ENCODE measurements at regions not wholly inside any gene's neighbourhood (a gene's known extent, or its start where the extent isn't known, plus 50 kb on each side); places are given as distances from the start of the nearest gene placed in this dataset.

DNA sequence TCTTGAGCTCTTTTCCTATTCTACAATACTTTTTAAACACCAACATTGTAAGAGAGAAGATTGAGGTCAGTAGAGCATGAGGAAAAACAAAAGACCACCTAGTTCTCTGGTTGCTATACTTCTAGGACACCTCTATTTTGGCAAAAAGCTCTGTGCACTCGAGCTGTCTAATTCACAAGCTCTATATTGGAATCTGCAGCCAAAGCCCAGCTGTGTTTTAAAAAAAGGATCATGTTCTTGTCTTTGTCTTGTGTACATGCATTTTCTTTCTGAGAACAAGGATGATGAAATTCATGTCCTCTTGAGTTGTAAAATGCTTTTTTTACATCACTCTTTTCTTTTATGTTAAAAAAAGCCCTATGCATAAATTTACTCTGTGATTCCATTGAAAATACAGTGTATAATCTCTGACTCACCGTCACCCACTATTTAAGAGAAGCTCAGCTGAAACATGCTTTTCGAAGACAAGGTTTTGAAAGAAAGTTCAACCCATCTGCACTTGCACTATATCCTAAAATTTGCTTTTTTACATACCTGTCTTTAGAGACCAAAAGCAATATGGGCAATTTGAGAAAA is 215.5 kb upstream of the VSTM2A start:
- no peak for DNase-seq
- no peaks in the 10 kb centered on the region for H3K4me1 Mint-ChIP-seq
- H3K27me3 Mint-ChIP-seq = no peaks in the 10 kb centered on the region
- H3K4me3 Mint-ChIP-seq = no peak overlapping the region
- ChIA-PET POLR2A (no interaction called here), CTCF (no interaction called here)
- intact Hi-C loops (cut with DNase I, micrococcal nuclease) = no loop called here
- H3K36me3 Mint-ChIP-seq (ENCODE audit: low read depth) = no peaks in the 10 kb centered on the region
- H3K9me3 Mint-ChIP-seq (ENCODE audit: low read depth) = peaks cover 9% of the 10 kb centered on the region
- ATAC-seq = no peak
- no peak overlapping the region for H3K27ac Mint-ChIP-seq

GRCh38 chr7:54330216-54330800 is 211.9 kb upstream of the VSTM2A start:
- Mint-ChIP-seq H3K27me3 (no peaks in the 10 kb centered on the region), H3K4me3 (no peak overlapping the region), H3K36me3 (ENCODE audit: low read depth) (no peaks in the 10 kb centered on the region), H3K4me1 (no peaks in the 10 kb centered on the region), H3K9me3 (ENCODE audit: low read depth) (peaks cover 9% of the 10 kb centered on the region), H3K27ac (no peak overlapping the region)
- ChIA-PET POLR2A (interaction anchor here (0.6 kb wide), 1 partner anchor 1950 kb away, joined by 3 read pairs; no protein-coding TSS in a partner anchor), CTCF (no interaction called here)
- intact Hi-C loops (cut with DNase I, micrococcal nuclease) = no loop called here
- no peak for ATAC-seq
- no peak for DNase-seq

DNA sequence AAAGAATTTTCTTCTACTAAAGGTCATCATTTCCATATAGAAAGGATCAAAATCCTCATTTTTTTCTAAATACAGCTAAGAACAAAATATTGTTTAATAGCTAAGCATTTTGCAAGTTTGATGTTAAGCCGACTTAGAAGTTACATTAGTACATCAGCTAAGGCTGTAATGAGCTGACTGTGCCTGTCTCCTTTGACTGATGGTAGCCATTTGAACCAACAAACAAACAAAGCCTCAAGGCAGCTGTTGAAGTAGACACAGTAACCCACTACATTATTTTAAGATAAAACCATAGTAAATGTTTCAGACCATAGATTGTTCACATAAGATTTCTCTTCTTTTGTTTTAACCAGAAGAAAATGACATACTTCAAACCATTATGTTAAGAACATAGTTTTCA is 210.9 kb upstream of the VSTM2A start:
- POLR2A ChIA-PET = no interaction called here
- Mint-ChIP-seq H3K4me1 (no peaks in the 10 kb centered on the region), H3K9me3 (ENCODE audit: low read depth) (peaks cover 11% of the 10 kb centered on the region), H3K27ac (no peak overlapping the region), H3K36me3 (ENCODE audit: low read depth) (no peaks in the 10 kb centered on the region), H3K27me3 (no peaks in the 10 kb centered on the region), H3K4me3 (no peak overlapping the region)
- DNase-seq (no peak), ATAC-seq (no peak)
- CTCF ChIA-PET = no interaction called here
- intact Hi-C loops (cut with DNase I, micrococcal nuclease) = no loop called here

DNA sequence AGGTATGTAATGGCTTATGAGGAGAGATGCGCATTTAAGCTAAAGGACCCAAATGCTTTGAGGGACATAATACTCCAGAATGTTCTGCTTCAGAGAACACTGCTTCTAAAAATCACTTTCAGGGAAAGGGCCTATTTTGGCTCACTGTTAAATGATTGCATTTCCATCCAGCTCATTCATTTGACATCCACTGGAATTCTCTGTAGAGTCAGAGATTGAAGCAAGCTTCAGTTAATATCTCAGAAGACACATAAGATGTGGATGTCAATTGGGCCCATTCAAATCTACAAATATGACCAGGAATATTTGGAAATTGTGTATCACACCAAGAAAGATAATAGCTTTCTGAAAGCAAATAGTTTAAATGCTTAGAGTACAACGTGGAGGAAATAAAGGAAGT is 209.9 kb upstream of the VSTM2A start:
- Mint-ChIP-seq H3K27me3 (no peaks in the 10 kb centered on the region), H3K36me3 (ENCODE audit: low read depth) (no peaks in the 10 kb centered on the region), H3K27ac (no peak overlapping the region), H3K4me3 (no peak overlapping the region), H3K4me1 (no peaks in the 10 kb centered on the region), H3K9me3 (ENCODE audit: low read depth) (peaks cover 12% of the 10 kb centered on the region)
- ATAC-seq = no peak
- ChIA-PET CTCF (interaction anchor here (0.6 to 0.9 kb wide), 2 partner anchors 11 to 1101 kb away, joined by 3 read pairs; no protein-coding TSS in a partner anchor), POLR2A (no interaction called here)
- intact Hi-C loops (cut with DNase I, micrococcal nuclease) = no loop called here
- DNase-seq = no peak

DNA sequence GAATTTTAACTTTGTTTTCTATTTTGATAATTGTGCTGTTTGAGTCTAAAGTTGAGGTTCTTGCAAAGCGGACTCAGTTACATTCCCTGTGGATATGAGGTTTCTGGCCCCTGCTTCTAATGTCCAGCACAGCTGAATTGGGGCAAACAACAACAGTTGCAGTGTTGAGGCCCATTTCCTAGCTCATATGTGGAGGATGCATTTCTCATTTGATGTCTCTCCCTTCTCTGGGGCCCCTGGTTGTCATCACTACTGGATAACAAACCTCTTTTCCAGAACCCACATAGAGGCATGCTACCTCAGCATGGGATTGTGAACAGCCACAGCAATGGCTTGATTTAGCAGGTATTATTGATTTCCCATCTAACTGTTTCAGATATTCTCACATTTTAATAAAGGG is 208.2 kb upstream of the VSTM2A start:
- intact Hi-C loops (cut with DNase I, micrococcal nuclease) = no loop called here

GRCh38 chr7:54336800-54337199 is 205.4 kb upstream of the VSTM2A start:
- Mint-ChIP-seq H3K4me1 (no peaks in the 10 kb centered on the region), H3K36me3 (ENCODE audit: low read depth) (no peaks in the 10 kb centered on the region), H3K4me3 (no peak overlapping the region), H3K27ac (no peak overlapping the region), H3K9me3 (ENCODE audit: low read depth) (peaks cover 9% of the 10 kb centered on the region), H3K27me3 (no peaks in the 10 kb centered on the region)
- POLR2A ChIA-PET = no interaction called here
- CTCF ChIA-PET = no interaction called here
- DNase-seq (no peak), ATAC-seq (no peak)
- intact Hi-C loops (cut with DNase I, micrococcal nuclease) = no loop called here

More for the DNA sequence above, 208.2 kb upstream of the VSTM2A start:
- DNase-seq = no peak
- Mint-ChIP-seq H3K9me3 (ENCODE audit: low read depth) (peaks cover 12% of the 10 kb centered on the region), H3K4me3 (no peak overlapping the region), H3K36me3 (ENCODE audit: low read depth) (no peaks in the 10 kb centered on the region), H3K27ac (no peak overlapping the region), H3K4me1 (no peaks in the 10 kb centered on the region), H3K27me3 (no peaks in the 10 kb centered on the region)
- ATAC-seq = no peak
- CTCF ChIA-PET = no interaction called here
- POLR2A ChIA-PET = no interaction called here

DNA sequence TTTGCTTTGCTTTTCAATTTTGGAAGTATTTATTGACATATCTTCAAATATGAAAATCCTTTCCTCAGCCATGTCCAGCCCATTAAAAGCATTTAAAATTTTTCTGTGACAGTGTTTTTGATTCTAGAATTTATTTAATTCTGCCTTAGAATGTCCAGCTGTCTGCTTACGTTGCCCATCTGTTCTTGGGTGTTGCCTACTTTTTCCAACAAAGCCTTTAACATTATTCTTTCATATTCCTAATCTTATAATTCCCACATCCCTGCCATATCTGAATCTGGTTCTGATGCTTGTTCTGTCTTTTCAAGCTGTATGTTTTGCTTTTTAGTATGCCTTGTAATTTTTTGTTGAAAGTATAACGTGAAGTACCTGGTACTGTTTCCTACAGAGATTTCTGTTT is 204.7 kb upstream of the VSTM2A start:
- Mint-ChIP-seq H3K27ac (no peak overlapping the region), H3K9me3 (ENCODE audit: low read depth) (peaks cover 8% of the 10 kb centered on the region), H3K4me3 (no peak overlapping the region), H3K4me1 (no peaks in the 10 kb centered on the region), H3K27me3 (no peaks in the 10 kb centered on the region), H3K36me3 (ENCODE audit: low read depth) (no peaks in the 10 kb centered on the region)
- CTCF ChIA-PET = no interaction called here
- intact Hi-C loops (cut with DNase I, micrococcal nuclease) = no loop called here
- no peak for DNase-seq
- no peak for ATAC-seq
- POLR2A ChIA-PET = no interaction called here

DNA sequence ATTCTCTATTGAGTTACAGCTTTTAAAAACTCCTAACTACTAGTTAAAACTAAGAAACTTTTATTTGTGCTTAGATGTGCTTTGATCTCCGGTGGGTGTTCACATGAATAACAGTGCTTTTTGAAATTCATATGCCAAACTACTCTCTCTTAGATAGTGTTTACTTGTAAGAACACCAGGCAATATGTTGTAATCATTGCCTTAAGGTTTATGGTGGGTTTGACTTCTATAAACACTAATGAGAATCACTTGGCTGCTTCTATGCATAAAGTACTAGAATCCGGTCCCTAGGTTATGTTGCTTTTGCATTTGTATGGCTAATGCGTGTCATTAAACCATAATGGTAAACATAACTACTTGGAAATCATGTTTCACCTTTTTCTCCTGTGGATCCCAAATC is 203.9 kb upstream of the VSTM2A start:
- ATAC-seq (no peak), DNase-seq (no peak)
- Mint-ChIP-seq H3K4me1 (no peaks in the 10 kb centered on the region), H3K36me3 (ENCODE audit: low read depth) (no peaks in the 10 kb centered on the region), H3K27me3 (no peaks in the 10 kb centered on the region), H3K4me3 (no peak overlapping the region), H3K27ac (no peak overlapping the region), H3K9me3 (ENCODE audit: low read depth) (peaks cover 8% of the 10 kb centered on the region)
- intact Hi-C loops (cut with DNase I, micrococcal nuclease) = no loop called here
- ChIA-PET POLR2A (no interaction called here), CTCF (no interaction called here)

DNA sequence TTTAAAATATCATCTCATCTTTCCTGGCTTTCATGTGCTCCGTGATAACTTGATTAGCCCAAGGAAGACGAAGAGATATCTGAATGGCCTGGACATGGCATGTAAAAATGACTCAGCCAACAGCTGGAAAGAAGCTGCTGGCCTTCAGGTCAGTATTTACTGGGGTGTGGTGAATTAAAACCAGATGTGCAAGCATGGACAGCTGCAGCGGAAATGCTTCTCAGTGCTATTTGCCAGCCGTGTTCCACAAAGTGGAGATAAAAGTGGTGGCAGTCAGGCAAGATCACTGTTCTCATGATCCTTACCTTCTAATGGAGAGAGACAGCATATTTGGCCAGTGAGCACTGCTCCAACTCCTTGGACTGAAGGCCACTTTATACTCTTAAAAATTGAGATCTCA is 203.1 kb upstream of the VSTM2A start:
- no peak for DNase-seq
- Mint-ChIP-seq H3K9me3 (ENCODE audit: low read depth) (peaks cover 14% of the 10 kb centered on the region), H3K4me1 (no peaks in the 10 kb centered on the region), H3K27ac (no peak overlapping the region), H3K4me3 (no peak overlapping the region), H3K36me3 (ENCODE audit: low read depth) (no peaks in the 10 kb centered on the region), H3K27me3 (no peaks in the 10 kb centered on the region)
- ATAC-seq = no peak
- POLR2A ChIA-PET = no interaction called here
- intact Hi-C loops (cut with DNase I, micrococcal nuclease) = no loop called here
- CTCF ChIA-PET = no interaction called here

GRCh38 chr7:54342458-54342857 is 199.7 kb upstream of the VSTM2A start:
- no peak overlapping the region for H3K27ac Mint-ChIP-seq

DNA sequence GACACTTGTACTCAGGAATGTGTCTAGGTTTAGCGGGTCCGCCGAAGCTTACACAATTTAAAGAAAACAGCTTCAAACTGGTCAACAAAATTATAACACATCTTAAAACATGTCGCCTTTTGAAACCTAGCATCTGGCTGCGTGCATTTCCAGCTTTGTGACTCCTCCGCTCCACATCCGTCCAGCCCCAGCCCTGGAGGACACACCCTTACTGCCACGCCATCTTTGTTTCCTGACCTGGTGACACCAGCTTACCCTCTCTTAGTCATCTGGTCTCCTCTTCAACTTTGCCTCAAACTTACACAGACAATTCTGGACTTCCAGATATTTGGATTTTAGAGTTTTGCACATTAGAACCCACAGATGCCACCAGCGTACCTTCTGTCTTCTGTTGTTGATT is 198.7 kb upstream of the VSTM2A start:
- H3K27me3 Mint-ChIP-seq = no peaks in the 10 kb centered on the region
- no peaks in the 10 kb centered on the region for H3K36me3 Mint-ChIP-seq (ENCODE audit: low read depth)
- H3K27ac Mint-ChIP-seq = no peak overlapping the region
- intact Hi-C loops (cut with DNase I, micrococcal nuclease) = no loop called here
- H3K4me1 Mint-ChIP-seq = no peaks in the 10 kb centered on the region
- ATAC-seq (no peak), DNase-seq (no peak)
- ChIA-PET POLR2A (no interaction called here), CTCF (interaction anchor here (0.8 kb wide), 1 partner anchor 11 kb away, joined by 3 read pairs; no protein-coding TSS in a partner anchor)
- no peak overlapping the region for H3K4me3 Mint-ChIP-seq
- H3K9me3 Mint-ChIP-seq (ENCODE audit: low read depth) = peaks cover 16% of the 10 kb centered on the region

More at GRCh38 chr7:54342458-54342857, 199.7 kb upstream of the VSTM2A start:
- H3K4me3 Mint-ChIP-seq = no peak overlapping the region
- no peak for DNase-seq
- CTCF ChIA-PET = no interaction called here
- no peaks in the 10 kb centered on the region for H3K27me3 Mint-ChIP-seq
- POLR2A ChIA-PET = no interaction called here
- H3K36me3 Mint-ChIP-seq (ENCODE audit: low read depth) = no peaks in the 10 kb centered on the region
- intact Hi-C loops (cut with DNase I, micrococcal nuclease) = no loop called here
- ATAC-seq = no peak
- peaks cover 8% of the 10 kb centered on the region for H3K9me3 Mint-ChIP-seq (ENCODE audit: low read depth)
- H3K4me1 Mint-ChIP-seq = no peaks in the 10 kb centered on the region

DNA sequence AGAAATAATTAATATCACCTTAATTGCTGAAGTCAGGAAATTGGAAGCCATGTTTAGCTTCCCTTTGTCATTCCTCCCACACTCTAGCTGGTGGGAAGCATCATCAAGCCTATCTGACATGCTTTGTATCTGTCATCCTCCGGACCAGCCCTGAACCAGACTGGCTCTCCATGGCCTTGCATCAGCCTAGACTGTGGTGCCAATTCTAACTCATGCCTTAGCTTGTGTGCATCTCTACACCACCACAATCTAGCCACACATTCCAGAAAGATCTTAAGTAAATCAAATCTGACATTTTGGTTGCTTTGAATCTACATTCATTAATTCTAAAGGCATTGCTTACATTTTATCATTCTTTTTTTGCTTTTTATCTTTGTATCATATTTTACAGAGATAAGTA is 196.4 kb upstream of the VSTM2A start:
- intact Hi-C loops (cut with DNase I, micrococcal nuclease) = no loop called here
- ATAC-seq (no peak), DNase-seq (no peak)
- no peak overlapping the region for H3K27ac Mint-ChIP-seq
- no peaks in the 10 kb centered on the region for H3K27me3 Mint-ChIP-seq
- peaks cover 22% of the 10 kb centered on the region for H3K9me3 Mint-ChIP-seq (ENCODE audit: low read depth)
- ChIA-PET CTCF (no interaction called here), POLR2A (no interaction called here)
- no peak overlapping the region for H3K4me3 Mint-ChIP-seq
- H3K4me1 Mint-ChIP-seq = no peaks in the 10 kb centered on the region
- H3K36me3 Mint-ChIP-seq (ENCODE audit: low read depth) = no peaks in the 10 kb centered on the region

- intact Hi-C loops (cut with DNase I, micrococcal nuclease) = no loop called here
Observed at GRCh38 chr7:54349229-54349628, 192.9 kb upstream of the VSTM2A start.

More at GRCh38 chr7:54349229-54349628, 192.9 kb upstream of the VSTM2A start:
- Mint-ChIP-seq H3K36me3 (ENCODE audit: low read depth) (no peaks in the 10 kb centered on the region), H3K27me3 (no peaks in the 10 kb centered on the region), H3K4me1 (no peaks in the 10 kb centered on the region), H3K9me3 (ENCODE audit: low read depth) (peaks cover 24% of the 10 kb centered on the region), H3K4me3 (no peak overlapping the region), H3K27ac (no peak overlapping the region)
- CTCF ChIA-PET = no interaction called here
- POLR2A ChIA-PET = no interaction called here
- ATAC-seq (no peak), DNase-seq (no peak)
